Fibroblast of skin of abdomen (primary cell): ENCODE measurements at regions not wholly inside any gene's neighbourhood (a gene's known extent, or its start where the extent isn't known, plus 50 kb on each side); places are given as distances from the start of the nearest gene placed in this dataset.

Source experiments
- DNase-seq: peaks from one replicate; pipeline ENCODE4 v3.0.0-alpha.2; 2013

DNA sequence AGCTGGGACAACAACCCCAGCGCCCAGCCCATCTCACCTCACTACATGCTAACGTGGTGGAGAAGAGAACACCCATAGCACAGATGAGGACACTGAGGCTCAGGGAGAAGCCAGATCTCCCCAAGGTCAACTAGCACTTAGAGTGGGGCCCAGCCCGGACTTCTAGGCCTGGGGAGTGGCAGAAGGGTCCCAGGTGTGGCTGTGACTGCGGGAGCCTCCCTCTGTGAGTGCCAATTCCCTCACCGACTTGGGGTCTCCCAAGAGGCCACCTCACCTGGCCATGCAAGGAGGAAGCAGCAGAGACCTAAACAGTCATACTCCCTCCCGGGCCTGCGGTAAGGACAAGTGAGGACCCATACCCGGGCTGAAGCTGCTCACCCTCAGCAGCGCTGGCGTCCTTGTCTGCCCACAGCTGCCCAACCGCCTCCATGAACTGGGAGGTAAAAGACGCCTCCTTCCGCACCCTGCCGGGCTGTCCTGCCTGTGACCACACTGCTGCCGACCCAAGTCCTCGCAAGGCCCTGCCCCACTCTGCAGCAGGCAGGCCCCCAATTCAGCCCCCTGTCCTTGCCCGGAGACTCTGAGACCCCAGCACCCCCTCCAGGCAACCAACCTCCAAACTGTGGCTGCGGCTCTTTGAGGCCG, 93.2 kb upstream of the RTL6 start:
- DNase-seq: no peak

DNA sequence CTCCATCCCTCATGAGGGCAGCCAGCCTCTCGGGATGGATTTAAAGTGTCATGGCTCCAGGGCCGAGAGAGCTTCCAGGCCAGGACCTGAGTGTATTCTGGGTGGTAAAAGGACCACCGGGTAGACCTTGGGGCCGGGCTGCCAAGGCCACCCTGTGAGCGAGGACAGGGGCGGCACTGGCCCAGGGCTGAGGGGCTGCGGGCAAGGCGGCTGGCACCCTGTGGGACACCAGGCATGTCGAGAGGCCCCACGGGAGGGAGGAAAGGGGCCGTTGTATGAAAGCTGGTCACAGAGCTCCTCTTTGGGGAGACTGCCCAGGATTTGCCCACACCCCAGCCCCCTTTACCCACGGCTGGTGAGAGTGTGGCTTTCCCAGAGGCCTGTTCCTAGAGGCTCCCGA, 92.3 kb upstream of the RTL6 start:
- no peak for DNase-seq

DNA sequence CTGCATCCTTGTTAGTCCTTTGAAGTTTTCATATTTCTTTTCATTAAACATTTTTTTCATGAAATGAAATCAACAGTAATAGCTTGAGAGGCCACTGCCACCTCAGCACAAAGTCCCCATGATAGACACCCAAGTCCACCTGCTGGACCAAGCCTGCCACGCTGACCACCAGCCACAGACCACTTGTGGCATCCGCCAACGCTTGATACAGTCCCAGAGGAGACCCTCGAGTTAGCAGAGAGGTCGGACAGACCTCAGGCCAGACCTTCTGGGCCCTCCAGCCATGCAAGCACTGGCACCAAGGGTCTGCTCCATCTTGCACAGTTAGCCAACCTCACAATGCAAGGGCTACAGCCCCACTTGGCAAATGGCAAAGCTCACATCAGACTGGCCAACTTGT, 91.8 kb upstream of the RTL6 start:
- no peak for DNase-seq

DNA sequence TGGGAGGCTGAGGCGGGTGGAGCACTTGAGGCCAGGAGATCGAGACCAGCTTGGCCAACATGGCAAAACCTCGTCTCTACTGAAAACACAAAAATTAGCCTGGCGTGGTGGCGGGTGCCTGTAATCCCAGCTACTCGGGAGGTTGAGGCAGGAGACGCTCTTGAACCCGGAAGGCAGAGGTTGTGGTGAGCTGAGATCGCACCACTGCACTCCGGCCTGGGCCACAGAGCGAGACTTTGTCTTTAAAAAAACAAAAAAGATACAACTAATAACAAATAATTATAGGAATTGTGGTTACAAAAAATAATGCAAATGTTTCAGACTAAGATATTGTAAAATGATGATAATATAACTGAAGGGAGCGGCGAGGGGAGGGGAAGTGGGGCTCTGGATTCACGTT, 90.3 kb upstream of the RTL6 start:
- DNase-seq: no peak

DNA sequence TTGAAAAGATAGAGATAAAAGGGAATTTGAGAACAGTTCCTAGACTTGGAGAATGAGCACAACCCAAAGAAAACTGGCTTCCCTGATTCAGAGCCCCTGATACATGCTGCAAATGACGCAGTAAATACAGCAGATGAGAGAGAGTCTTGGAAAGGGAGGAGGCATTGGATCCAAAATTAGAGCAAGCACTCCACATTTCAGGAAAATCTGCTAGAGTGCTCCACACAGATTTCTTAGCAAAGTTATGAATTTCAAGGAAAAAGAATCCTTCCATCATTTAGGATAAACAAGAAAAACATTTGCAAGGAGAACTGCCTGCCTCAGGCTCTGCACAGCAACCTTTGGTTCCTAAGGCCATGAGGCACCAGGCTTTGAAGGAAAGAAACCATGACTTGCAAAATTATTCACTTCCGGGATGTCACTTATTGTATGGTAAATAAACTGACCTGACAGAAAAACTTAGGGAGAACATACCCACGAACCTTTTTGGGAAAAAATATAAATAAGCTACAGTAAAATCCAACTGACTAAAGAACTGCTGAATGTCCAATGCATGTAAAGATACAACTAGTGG, 89.8 kb upstream of the RTL6 start:
- DNase-seq: no peak

DNA sequence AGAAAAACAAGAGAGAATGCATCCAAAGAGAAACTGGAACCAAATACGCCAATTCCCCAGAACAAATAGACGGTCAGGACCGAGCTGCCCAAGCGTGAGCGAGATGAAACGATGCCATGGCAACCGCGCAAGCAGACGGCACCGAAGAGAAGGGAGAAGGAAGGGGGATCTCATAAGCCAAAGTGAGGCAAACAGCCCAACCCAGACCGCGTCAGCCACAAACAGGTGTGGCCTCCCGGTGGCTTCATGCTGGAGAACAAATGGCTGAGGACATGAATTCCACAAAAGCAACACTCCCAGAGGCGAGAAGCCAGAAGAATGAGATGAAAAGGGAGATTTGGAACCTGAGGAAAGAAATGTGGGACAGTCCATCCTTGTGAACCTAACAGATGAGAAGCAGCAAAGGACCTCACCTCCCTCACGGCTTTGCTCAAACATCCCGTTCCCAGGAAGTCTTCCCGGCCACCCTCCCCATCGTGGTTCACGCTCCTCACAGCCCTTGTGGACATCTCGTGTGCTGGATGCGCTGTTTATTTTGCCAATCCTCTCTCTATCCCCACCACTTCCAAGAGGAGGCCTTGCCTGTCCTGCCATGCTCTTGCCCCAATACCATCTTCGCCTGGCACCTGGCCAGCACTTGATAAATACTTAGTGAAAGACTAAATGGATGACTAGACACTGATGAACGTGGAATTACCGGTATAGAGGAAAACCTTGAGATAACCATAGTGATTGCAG, 89.1 kb upstream of the RTL6 start:
- no peak for DNase-seq

DNA sequence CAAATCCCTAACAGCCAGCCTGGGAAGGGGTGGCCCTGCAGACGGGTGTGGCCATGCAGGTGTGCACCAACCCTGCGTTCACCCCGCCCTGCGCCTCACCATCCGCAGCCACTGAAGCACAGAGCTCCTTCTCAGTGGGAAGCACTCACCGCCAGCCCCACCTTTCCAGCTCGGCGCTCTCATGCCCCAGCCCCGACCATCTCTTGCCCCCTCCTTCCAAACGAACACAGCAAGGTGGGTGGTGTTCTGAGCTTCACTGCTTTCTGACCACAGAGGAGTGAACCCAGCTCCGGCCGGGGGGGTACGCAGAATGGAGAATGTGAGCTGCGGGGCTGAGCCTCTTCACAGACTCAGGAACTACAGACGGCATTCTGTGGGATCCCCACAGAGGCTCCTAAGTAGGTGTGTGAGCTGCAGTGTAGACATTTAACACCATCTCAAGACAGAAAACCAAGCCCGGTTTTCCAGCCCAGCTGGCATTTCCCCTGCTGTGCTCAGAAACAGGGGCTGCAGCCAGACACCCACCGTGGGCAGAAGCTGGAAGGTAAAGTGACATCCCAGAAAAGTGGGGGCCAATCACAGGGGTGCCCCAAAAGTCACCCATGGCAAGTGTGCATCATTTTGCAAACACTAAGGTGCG, 88.4 kb upstream of the RTL6 start:
- DNase-seq: no peak

DNA sequence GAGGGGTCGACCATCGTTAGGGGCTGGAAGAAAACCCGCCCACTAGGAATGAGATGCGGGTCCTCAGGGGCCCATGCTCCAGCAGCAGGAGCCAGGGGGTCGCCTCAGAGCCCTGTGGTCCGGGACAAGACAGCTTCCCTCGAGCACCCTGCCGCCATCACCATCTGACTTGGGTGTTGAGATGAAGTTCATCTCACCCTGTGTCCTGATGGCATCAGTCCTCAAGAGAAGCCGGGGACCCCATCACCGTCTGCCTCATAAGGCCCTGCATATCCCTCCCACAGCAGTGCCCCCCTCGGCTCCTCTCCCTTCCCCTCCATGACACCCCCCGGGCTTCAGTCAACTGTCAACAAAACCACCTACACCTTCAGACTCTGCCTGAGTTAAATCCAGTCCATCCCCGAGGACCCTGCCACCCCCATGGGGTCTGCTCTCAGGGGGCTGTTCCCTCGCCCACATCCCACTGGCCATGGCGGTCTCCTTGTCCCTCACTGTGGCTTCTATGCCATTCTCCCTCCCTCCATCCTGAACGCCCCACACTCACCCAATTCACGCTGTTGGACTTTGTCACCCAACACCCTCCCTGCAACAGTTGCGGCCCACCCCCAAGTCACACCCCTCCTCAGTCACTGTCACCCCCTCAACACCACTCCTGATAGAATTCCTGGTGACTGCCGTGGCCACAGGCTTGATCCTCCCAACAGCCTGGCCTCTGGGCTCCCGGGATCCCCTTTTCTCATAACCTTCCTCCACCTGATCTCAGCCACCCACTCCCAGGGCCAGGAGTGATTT, 87.7 kb upstream of the RTL6 start:
- no peak for DNase-seq

DNA sequence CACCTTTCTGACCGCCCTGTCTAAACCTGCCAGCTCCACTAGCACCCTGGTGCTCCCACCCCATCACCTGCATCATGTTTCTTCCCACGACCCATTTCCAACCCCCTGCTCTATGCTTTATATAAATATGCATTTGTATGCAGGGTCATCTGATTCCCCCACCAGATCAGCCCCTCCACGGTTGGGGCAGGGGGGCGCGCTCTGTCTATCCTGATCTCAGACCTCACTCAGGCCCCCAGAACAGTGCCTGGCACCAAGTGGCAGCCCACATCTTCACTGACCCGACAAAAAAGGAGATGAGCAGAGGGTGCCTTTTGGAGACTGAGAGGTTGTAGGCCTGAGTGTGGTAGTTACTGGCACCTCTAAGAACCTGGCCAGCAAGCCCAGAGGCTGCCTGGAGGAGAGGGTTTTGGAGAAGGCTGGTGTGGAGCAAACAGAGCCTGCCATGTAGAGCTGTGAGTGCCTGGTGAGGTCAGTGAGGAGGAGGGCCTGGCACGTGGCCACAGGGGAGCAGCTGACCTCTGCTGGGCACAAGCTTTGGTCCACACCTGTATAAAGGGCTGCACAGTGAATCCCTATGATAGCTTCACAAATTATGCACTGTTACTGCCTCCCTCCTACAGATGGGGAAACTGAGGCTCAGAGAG, 86.3 kb upstream of the RTL6 start:
- DNase-seq: no peak

DNA sequence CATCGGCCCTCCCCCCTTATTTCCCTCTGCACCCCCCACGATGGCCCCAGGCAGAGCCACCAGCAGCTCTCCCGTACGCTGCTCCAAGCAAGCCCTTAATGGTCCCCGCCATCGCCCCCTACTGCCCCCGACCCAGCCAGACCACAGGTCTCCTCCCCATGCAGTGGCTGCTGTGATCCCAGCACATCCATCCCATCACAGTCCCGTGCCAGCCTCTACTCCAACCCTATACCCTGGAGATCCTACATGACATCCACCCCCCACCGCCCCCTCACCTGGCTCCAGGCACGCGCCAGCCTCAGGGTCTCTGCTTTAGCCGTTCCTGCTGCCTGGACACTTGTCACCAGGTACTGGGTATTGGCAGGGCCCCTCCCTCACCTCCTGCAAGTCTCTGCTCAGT, 85.8 kb upstream of the RTL6 start:
- no peak for DNase-seq

DNA sequence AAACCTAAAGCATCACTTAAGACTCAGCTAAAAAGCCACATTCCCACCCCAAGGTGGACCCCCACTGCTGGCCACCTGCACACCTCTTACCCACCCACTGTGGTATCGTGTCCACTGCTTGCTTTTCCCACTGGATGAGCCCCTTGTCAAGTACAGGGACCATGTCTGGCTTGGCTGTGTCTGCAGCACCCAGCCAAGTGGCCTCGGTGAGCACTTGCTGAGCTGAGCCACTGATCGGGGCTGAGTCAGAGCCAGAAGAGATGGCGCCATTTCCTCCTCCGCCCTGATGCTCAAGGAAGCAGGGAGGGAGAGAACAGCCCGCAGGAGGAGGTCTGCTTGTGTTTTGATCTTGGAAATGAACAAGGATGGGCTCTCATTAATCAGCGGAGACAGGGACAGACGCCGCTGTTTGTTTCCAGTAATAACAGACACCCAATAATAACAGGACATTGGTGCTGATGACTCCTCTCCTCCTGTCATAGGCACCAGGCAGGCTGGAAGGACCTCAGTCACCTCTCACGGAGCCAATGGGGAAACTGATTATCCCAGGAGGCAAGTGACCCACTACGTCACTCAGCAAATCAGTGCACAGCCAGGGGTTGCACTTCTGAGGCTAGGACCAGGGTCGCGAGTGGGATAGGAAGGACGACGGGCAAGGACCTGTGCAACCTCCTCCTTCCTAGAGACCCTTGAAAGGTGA, 85.2 kb upstream of the RTL6 start:
- no peak for DNase-seq

DNA sequence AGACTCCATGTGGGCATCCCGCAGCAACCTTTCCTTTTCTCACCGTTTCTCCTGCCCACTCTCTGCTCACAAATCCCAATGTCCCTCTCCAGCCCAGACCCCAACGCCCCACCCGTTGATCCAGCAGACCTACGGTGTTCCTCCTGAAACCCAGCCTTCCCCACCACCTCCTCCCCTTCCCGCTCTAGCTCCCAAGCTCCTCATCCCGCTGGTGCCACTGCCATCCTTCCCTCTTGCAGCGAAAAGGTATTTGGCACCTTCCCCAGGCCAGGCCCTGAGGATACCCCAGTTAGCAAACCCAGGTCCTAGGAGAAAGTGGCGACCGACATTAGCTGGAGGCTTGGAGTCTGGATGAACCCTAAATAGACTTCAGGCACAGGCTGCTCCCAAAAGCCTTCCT, 84.0 kb upstream of the RTL6 start:
- DNase-seq: no peak

DNA sequence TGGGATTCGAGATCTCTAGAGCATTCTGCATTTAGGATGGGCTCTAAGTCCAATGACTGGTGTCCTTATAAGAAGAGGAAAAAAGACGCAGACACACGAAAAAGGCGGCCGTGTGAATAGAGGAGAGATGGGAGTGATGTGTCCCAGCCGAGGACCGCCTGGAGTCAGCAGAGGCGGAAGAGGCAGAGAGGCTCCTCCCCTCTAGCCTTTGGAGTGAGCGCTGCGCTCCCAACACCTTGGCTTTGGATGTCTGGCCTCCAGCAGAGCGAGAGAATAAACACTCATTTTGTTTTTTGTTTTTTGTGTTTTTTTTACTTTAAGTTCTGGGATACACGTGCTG, 83.0 kb upstream of the RTL6 start:
- DNase-seq: no peak

DNA sequence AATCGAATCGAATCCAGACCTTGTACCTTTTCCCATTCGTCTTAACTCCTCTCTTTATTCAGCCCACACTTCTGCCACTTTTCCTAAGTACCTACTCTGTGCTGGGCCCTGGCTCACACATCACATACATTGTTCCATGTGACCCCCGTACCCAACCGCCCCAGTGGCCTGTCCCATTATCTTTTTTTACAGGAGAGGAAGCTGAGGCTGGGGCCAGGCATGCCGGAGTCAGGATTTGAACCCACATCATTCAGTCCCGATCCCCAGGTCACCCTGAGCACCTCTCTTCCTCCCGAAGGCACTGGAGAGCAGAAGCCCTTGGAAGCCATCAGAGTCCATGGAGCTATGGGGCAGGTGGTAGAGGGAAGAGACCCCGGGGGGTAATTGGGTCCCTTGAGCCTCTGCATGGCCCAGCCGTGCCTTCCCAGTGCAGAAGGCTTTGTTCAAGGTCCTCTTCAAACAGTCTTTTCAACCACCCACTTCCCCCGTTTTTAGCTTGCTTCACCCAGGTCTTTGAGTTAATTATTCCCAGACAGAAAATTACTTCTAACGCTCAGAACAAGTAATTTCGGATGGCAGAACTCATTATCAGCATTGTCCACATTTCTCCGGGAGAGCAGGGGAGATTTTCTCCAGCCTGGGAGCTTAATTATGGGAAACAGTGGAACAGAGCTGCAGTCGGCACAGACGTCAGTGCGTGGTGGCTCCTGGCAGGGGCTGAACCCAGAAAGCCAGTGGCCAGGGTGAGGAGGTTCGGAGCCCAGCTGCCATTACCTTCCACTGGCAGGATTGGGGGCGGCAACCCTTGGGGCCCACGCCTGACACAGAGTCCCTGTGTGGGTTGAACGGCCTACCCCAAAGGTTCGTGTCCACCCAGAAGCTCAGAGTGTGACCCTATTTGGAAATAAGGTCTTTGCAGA, 82.4 kb upstream of the RTL6 start:
- DNase-seq: no peak

DNA sequence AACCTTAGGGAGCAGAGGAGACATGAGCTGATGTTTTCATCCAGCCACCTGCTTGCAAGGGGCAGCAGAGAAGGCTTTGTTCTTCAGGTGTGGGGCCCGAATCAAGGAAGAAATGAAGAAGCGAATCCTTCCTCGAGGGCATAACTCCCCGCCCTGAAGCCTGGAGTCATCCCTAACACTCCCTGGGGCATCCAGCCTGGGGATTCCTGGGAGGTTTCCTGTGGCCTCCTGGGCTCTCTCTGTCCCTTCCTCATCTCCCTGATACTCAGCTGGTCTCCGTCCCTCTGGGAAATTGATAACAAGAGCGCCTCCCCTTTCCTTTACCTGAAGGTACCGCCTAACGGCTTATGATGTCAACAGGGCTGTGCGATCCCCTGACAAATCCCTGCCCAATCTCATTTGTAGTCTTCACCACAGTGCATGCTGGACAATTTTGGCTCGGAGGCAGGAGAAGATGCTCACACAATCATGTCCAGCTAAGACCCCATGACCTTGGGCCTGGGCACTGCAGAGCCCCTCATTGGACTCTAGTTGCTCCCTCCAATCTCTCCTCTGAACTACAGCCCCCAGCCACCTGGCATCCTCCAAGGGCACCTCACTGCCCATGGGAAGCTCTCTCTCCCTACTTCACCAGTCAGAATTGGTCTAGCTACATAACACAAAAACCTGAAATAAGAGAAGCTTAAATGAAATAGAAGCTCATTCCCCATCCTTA, 80.6 kb upstream of the RTL6 start:
- no peak for DNase-seq

DNA sequence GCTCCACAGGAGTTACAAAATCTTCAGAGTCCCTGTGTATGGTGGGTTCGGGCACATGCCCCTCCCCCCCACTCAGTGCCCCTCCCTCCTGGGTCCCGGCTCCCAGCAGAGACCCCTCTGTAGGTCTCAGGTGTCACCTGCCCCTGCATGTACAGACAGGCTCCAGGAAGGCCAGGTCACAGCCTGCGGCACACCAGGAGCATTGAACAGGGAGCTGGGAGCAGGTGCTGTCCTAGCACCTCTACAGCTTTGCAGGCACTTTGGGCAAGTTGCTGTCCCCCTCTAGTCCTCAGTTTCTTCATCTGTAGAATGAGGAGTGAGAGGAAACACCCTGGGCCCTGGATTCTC, 80.1 kb upstream of the RTL6 start:
- DNase-seq: no peak

DNA sequence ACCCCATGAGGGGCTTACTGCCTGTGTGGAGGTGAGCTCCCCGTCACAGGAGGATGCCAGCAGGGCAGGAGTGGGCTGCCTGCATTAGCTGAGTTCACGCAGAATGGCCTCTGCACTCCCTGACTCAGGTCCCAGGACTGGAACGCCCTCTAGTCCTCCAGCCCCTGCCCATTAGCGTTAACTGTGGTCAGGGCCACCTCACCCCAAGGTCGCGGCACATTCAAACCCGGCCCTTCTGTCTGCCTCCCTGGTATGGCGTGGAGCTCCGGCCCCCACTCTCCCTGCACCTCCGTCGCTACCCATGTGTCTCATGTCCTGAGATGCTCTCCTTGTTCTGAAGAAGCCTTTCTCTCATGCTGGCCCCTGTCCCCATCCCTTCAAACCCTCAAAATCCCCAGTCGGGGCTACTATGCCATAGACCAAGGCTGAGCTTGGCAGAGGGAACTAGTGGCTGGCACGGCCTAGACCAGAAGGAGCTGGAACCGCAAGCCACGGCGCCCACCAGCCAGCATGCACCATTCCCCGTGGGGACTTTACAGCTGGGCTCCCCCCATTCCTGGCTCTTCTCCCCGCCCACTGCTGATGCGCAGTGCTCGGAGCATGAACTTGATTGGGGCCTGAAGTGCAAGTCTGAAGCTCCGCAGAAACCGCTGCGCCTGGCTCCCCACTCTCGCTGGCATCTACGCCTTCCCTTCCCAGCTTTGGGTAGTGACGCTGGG, 79.5 kb upstream of the RTL6 start:
- DNase-seq: no peak

DNA sequence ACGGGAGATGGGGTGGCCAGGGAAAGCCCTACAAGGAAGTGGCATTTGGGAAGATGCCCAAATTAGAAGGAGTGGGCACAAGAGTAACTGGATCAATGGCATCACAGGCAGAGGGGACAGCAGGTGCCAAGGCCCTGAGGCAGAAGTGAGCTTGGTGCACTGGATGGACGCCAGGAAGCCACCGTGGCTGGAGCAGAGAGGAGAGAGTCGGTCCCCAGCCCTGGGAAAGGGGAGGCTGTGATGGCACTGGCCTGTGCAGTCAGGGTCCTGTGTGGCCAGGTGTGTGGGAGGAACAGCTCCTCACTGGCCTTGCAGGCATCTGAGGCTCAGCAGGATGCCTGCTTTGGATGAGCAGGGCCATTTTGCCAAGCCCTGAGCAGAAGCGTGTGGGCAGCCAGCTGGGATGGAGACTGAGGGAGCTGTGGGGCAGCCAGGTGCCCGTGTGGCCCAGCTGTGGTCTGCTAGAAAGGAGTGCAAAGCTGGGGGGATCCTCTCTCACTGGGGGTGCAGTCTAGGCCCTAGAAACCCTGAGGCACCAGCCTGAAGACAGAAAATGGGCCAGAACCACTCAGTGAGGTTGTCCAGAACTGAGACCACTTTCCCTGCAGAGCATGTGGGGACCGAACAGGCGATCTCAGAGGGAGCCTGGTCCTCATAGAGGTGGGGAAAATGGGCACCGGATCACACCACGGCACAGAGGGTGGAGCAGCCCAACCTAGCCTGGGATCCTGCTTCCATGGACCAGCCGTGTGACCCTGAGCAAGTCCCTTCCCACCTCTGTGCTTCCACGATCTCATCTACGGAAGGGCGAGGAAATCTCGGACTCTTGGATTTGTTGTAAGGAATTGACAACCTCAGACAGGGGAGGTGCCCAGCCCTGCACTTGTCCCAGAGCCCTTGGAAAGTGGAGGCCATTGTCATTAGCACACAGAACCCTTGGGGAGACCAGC, 78.6 kb upstream of the RTL6 start:
- no peak for DNase-seq
